ENCODE measurements at regions not wholly inside any gene's neighbourhood (a gene's known extent, or its start where the extent isn't known, plus 50 kb on each side); places are given as distances from the start of the nearest gene placed in this dataset.
A peak's percentile ranks its signal among the peaks of the same experiment; 100 is the strongest.

DNA sequence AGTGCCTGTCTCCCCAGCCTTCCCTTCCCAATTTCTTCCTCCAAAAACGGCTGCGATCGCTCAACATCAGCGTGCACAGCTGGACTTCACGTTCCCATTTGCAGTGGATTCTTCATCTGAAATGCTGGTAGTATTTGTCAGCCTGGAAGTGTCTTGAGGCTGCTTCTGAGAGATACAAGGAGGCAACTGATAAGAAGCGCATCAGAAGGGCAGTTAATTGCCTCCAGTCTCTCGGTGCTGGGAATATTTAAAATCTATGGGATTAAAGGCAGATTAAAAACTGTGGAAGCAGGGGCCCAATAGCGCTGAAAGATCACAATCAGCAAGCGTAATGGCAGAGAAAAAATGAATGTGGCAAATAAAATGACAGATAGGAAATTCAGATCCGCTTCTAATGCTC lies 450.0 kb downstream of the GATA3 start:
- ATAC-seq (no peak), DNase-seq (ENCODE audit: low spot score in 2 of 2) (no peak)
- Mint-ChIP-seq H3K9me3 (no peaks in the 10 kb centered on the region), H3K36me3 (no peaks in the 10 kb centered on the region), H3K27ac (no peak overlapping the region)

DNA sequence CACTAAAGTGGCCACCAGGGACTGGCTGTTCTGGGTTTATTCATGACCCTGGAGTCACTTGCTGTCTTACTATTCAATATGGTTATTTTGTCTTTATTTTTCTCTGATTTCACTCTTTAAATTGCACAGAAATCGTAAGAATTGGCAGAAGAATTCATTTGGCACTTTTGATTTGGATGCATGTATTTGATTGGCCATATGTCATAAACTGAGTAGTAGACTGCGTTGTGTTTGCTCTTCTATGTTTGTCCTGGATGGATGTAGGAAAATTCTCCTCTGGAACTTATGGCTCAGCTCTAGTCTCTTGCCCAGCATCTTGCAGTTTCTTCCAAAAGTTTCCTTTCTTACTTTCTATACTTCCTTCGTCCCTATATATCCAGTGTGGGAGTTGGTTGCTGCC lies 452.7 kb downstream of the GATA3 start:
- H3K9me3 Mint-ChIP-seq = no peaks in the 10 kb centered on the region
- no peak for DNase-seq (ENCODE audit: low spot score in 2 of 2)
- ATAC-seq = no peak
- H3K27ac Mint-ChIP-seq = no peak overlapping the region
- H3K36me3 Mint-ChIP-seq = no peaks in the 10 kb centered on the region

DNA sequence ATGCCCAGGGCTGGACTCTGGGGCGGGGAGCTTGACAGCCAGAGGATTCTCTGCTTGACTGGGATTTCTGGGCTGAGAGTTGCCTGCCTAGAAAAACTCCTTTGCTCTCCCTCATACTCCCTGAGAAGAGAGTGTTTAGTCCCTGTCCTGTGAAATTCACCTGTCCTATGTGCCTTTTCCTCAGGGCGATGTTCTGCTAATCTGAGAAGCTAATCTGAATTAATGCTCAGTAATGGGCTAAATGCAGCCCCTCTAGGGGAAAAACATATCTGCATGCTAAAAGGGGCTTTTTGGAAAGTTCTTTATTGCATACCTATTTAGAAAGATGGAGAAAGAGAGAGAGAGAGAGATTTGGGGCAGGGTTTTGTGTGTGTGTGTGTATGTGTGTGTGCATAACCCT lies 454.4 kb downstream of the GATA3 start:
- DNase-seq (ENCODE audit: low spot score in 2 of 2) (no peak), ATAC-seq (no peak)
- no peaks in the 10 kb centered on the region for H3K36me3 Mint-ChIP-seq
- H3K9me3 Mint-ChIP-seq = no peaks in the 10 kb centered on the region
- no peak overlapping the region for H3K27ac Mint-ChIP-seq

DNA sequence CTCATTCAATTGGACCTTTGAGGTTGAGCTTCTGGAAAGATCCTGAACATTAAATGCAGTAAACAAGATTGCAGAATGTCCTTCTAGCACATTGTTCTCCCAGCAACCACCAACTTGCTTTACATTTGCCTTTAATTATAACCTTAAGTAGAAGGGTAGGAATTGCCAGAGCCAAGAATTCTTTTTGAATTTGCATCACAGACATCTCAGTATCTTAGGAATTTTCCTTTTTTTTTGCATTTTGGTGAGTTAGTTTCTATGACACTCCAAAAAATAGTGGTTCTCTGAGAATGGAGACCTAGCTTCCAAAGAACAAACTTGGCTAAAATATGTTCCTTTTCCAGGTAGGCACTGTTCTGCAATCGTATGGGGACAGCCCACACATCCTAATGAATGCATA lies 456.0 kb downstream of the GATA3 start:
- no peaks in the 10 kb centered on the region for H3K9me3 Mint-ChIP-seq
- DNase-seq (ENCODE audit: low spot score in 2 of 2) = no peak
- H3K36me3 Mint-ChIP-seq = no peaks in the 10 kb centered on the region
- no peak overlapping the region for H3K27ac Mint-ChIP-seq
- ATAC-seq = no peak

DNA sequence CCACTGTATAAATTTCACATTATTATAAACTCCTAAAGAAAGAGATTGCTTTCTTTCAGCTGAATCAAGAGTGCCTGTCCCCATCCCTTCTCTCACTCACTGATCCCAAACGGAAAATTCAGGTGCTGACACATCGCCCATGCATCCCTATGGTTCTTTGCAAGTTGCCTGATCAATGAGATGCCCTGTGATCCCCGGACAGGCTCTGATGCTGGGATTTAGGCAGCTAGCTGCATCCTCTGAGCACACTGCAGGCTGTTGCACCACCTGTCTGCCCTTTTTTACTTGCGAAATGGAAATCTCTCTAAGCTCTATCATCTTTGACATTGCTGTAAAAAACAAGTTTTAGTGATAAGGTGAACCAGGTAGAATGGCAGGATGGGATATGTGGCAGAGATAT lies 456.5 kb downstream of the GATA3 start:
- H3K27ac Mint-ChIP-seq = no peak overlapping the region
- no peaks in the 10 kb centered on the region for H3K36me3 Mint-ChIP-seq
- H3K9me3 Mint-ChIP-seq = no peaks in the 10 kb centered on the region
- ATAC-seq = no peak
- no peak for DNase-seq (ENCODE audit: low spot score in 2 of 2)

DNA sequence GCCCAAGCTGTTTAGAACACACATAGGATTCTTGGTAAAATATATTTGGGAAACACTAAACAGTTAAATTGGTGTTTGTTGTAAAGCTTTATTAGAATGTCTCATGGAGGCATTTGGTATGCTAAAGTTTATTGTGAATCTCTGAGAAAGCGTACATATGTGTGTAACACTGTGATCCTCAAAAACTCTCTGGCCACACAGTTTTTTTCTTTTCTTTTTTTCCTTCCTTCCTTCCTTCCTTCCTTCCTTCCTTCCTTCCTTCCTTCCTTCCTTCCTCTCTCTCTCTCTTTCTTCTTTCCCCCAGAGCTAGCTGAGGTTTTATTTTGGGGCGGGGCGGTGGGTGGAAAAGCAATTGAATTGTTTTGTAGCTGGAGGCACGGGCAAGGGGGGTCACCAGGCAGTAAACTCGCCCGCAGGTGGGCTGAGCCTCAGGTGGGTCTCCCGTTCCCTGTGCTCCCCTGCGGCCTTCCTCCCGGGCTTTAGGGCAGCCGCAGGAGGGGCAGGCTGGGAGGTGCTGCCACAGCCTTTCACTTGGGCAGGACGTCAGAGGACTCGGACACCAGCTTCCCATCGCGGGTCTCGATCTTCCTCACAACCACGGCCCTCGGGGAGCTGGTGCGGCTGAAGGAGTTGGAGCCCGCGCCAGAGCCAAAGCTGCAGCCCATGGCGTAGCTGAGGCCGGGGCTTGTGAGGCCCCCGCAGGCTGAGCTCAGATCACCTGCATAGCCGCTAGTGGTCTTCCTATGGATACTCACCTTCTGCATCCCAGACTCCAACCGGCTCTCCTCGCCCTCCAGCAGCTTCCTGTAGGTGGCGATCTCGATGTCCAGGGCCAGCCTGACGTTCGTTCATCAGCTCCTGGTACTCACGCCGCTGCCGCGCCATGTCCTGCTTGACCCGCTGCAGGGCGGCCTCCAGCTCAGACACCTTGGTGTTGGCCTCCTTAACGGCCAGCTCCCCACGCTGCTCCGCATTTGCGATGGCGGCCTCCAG lies 459.0 kb downstream of the GATA3 start:
- no peaks in the 10 kb centered on the region for H3K36me3 Mint-ChIP-seq
- ATAC-seq = no peak
- no peaks in the 10 kb centered on the region for H3K9me3 Mint-ChIP-seq
- H3K27ac Mint-ChIP-seq = no peak overlapping the region
- DNase-seq (ENCODE audit: low spot score in 2 of 2) = no peak

DNA sequence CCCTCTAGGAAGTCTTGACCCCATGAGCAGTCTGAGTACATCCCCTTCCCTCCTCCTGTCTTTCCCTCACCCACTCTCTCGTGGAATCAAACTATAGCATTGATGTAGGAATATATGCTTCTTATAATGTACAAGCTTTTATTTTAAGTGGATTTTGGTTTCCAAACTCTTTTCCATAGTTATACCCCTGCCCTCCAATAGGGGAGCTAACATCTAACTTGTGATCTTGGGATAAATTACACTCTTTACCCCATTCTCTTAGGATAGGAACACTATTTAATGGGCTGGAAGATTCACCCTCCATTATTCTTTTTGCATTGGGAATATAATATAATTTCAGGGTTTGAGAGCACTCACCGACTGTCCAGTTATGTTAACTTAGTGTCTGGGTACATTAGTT lies 465.9 kb downstream of the GATA3 start:
- no peak for DNase-seq (ENCODE audit: low spot score in 2 of 2)
- no peak overlapping the region for H3K27ac Mint-ChIP-seq
- H3K36me3 Mint-ChIP-seq = no peaks in the 10 kb centered on the region
- H3K9me3 Mint-ChIP-seq = peaks cover 0 to 17% of the 10 kb centered on the region in 2 donors
- ATAC-seq = no peak

DNA sequence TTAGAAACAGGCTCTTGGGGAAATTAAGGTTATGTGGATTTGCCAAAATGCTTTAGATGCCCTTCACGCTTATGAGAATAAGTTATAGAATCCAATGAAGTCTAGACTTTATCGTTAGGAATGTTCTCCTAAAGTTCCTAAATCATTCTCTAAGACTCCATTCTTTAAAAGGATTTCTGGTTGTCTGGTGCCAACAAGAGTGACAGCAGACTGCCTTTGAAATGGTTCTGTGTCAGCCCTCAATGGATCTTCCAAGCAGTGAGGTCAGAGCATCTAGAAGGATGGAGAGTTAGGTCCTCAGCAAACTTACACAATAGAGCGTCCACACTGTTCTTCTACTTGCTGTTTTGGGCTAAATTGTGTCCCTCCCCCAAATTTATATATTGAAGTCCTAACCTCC lies 473.3 kb downstream of the GATA3 start:
- DNase-seq (ENCODE audit: low spot score in 2 of 2) = no peak
- no peak overlapping the region for H3K27ac Mint-ChIP-seq

DNA sequence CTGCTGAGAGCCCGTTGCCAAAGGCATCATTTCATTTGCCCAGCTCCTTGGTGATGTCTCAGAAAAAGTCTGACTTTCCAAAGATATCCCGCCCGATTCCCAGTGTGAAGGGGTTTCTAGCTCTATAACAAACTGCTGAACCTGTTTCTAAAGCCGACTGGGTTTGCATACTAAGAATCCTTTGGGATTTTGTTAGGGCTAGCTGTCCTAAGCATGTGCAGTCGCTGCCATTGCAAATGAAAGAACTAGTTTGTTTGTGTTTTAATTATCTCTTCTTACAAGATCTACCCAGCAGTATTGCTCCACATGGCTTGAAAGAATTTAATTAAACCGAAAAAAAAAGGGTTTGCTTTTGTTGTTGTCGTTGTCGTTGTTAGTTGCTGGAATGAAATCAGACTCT lies 476.6 kb downstream of the GATA3 start:
- Mint-ChIP-seq H3K9me3 (peaks cover 0 to 4% of the 10 kb centered on the region in 2 donors), H3K27ac (no peak overlapping the region), H3K36me3 (no peaks in the 10 kb centered on the region)
- DNase-seq (ENCODE audit: low spot score in 2 of 2) = no peak
- no peak for ATAC-seq

More for the DNA sequence above, 473.3 kb downstream of the GATA3 start:
- no peak for ATAC-seq
- H3K36me3 Mint-ChIP-seq = no peaks in the 10 kb centered on the region
- peaks cover 0 to 4% of the 10 kb centered on the region in 2 donors for H3K9me3 Mint-ChIP-seq

DNA sequence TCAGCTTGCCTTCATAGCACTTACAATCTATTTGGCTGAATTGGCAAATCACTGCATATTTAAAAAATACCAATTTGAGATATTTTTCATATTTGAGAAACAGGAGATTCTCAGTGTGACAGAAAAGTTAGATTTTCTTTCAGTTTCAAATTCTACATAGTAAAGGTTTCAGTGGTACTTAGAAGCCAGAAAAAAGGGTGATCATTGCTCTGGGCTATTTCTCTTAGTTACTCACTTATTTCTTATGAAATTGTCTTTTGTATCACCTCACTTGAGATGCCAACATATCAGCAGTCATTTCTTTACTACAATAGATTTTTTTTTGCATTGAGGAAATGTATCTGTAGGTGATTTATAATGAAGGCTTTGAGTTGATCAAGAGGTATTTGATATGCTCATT lies 478.2 kb downstream of the GATA3 start:
- DNase-seq (ENCODE audit: low spot score in 2 of 2) (no peak), ATAC-seq (no peak)
- Mint-ChIP-seq H3K27ac (no peak overlapping the region), H3K36me3 (no peaks in the 10 kb centered on the region), H3K9me3 (peaks cover 0 to 4% of the 10 kb centered on the region in 2 donors)

DNA sequence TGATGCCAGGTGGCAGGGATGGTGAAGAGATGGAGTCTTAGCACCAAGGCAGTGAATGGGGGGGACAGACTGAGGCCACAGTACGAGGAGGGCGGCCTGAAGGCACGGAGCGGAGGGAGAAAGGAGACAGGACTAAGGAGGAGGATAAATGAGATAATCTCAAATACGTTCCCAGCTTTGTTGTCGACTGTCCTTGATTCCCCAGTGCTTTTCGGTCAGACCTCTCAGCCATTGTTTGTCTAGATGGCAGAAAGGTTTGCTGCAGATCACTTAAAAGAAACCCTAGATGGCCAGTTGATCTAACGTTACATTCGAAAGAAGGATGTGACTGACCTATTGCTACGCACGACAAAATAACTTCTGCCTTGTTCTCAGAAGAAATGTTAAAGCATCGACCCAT lies 479.0 kb downstream of the GATA3 start:
- Mint-ChIP-seq H3K9me3 (peaks cover 0 to 4% of the 10 kb centered on the region in 2 donors), H3K36me3 (no peaks in the 10 kb centered on the region), H3K27ac (no peak overlapping the region)
- ATAC-seq = no peak
- DNase-seq (ENCODE audit: low spot score in 2 of 2) = no peak

DNA sequence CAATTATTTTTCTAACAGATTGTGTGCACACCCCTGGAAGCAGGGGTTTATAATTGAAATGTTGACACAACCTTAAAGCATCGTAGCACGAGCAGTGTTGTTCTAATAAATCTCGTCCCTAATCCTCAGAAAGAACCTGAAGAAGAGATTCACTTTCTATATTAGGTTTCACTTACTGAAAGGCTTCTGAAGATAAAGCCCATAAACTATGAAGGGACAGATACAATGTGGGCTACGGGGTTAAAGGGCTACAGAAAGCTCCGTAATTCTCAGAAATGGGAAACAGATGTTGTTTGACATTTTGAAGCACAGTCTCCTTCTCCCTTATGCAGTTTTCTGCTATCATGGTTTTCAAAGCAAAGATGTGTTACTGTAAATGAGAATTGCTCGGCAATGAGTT lies 479.6 kb downstream of the GATA3 start:
- no peaks in the 10 kb centered on the region for H3K36me3 Mint-ChIP-seq
- DNase-seq (ENCODE audit: low spot score in 2 of 2) (no peak), ATAC-seq (no peak)
- peaks cover 0 to under 1% of the 10 kb centered on the region in 2 donors for H3K9me3 Mint-ChIP-seq
- H3K27ac Mint-ChIP-seq = no peak overlapping the region

DNA sequence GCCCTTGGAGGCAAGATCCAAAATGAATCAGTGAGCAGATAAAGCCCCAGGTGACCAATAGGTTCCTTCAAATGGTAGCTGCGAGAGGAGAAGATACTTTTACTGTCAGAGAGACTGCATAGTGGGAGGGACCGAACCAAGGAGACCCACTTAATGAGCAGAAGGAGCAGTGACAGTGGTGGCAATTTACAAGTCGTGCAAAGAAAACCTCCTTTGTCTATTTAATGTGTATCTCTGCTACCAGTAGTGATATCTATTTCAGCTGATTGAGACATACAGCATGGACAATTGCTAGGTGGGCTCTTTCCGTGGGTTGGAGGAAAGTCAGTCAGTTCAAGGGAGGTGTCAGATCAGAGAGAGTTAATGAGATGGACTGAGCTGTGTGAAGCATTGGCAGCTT lies 480.4 kb downstream of the GATA3 start:
- no peak for ATAC-seq
- peaks cover 0 to 6% of the 10 kb centered on the region in 2 donors for H3K9me3 Mint-ChIP-seq
- no peaks in the 10 kb centered on the region for H3K36me3 Mint-ChIP-seq
- H3K27ac Mint-ChIP-seq = no peak overlapping the region
- DNase-seq (ENCODE audit: low spot score in 2 of 2) = no peak

DNA sequence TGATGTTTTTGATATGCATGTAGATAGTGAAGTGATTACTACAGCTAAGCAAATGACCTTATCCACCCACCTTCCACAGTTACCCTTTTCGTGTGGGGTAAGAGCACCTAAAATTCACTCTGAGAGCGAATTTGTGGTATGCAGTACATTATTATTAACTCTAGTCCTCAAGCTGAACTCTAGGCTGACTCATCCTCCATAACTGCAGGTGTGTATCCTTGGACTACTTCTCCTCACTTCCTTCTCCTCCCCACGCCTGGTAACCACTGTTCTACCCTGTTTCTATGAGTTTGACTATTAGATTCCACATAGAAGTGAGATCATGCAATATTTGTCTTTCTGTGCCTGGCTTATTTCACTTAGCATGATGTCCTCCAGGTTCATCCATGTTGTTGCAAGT lies 484.6 kb downstream of the GATA3 start:
- Mint-ChIP-seq H3K27ac (no peak overlapping the region), H3K9me3 (peaks cover 5 to 6% of the 10 kb centered on the region in 2 donors), H3K36me3 (no peaks in the 10 kb centered on the region)
- ATAC-seq (no peak), DNase-seq (ENCODE audit: low spot score in 2 of 2) (no peak)

DNA sequence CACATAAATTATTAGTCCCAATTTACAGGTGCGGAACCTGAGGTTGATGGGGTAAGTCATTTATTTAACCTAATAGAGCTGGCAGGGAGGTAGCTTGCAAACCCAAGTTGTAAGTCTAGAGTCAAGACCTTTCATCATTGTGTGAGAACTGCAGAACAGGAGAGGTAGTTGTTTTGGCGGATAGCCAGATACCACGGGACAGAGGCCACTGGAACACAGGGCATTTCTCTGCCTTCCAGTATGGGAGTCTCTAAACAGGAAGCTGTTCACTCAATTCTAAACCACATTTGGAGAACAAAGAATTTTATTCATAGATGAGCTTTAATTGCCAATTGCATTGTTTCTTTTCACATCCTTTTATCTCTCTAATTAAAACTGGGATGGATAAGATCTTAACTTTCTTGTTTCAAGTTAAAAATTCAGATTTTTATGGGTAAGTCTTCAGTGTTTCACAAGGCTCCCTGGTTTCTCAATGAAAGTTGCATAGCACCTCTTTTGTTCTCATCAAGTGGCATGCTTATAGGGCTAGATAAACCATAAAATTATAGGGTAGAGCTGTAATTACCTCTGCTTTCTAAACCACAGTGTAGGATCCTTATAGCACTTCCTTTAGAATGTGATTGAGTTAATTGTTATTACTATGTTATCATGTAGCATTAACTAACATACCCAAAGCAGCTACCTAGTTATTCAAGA lies 489.0 kb downstream of the GATA3 start:
- DNase-seq (ENCODE audit: low spot score in 2 of 2) = no peak
- H3K27ac Mint-ChIP-seq = no peak overlapping the region
- H3K9me3 Mint-ChIP-seq = peaks cover 5 to 14% of the 10 kb centered on the region in 2 donors
- no peaks in the 10 kb centered on the region for H3K36me3 Mint-ChIP-seq
- no peak for ATAC-seq

DNA sequence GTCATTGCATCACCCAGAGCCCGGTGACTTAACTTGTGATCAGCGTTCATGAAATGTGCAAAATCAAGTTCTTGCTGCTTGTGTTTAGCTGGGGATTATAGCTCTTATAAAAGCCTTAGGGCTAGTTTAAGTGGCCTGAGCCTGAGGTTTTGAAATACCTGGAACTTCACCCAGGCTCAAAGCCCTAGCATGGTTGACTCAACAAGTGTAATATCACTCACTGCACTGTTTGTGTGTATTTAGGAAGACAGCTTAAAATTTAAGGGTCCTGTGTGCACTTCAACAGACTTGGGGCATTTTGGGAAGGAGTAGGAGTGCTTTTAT lies 489.5 kb downstream of the GATA3 start:
- ATAC-seq (no peak), DNase-seq (ENCODE audit: low spot score in 2 of 2) (no peak)
- peak overlapping the region in 1 of 2 donors; percentile 6 for H3K27ac Mint-ChIP-seq
- H3K9me3 Mint-ChIP-seq = peaks cover 7 to 14% of the 10 kb centered on the region in 2 donors
- peaks cover 0 to 3% of the 10 kb centered on the region in 2 donors for H3K36me3 Mint-ChIP-seq

DNA sequence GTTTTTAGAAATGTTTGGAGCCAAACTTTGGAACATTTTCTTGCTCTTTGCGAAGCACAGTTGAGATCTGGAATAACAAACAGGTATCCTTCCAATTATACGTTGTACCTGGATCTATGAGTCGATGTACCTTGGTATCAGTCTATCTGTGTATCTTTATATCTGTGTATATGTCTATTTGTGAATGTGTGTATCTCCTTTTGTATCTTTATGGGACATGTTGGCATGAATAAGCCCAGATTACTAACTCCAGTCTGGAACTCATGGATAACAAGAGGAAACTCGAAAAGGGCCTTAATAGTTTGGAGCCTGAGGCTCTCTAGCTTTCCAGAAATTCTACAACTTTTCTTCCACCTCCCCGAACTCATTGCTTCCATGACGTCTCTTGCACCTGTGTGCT lies 490.0 kb downstream of the GATA3 start:
- Mint-ChIP-seq H3K9me3 (peaks cover 10% of the 10 kb centered on the region in 2 donors), H3K27ac (no peak overlapping the region), H3K36me3 (peaks cover 0 to 6% of the 10 kb centered on the region in 2 donors)
- ATAC-seq = no peak
- no peak for DNase-seq (ENCODE audit: low spot score in 2 of 2)

DNA sequence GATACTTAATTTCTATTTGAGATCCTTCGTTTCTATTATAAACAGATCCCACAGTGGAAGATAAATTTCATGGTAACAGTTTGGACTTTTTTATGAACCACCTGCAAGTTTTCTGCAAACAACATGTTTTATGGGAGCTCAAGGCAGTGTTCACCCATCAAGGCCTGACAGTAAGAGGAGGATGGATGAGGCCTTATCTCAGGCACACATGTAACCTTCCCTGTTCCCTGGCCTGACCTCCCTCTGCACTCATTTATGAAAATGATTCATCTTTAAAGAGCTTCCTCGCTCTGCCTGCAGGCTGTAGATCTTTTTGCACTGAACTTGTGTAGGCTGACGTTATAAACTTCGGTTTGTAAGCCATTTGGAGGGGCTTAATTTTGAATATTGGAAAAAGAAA lies 500.1 kb downstream of the GATA3 start:
- ATAC-seq = no peak
- no peaks in the 10 kb centered on the region for H3K36me3 Mint-ChIP-seq
- no peaks in the 10 kb centered on the region for H3K9me3 Mint-ChIP-seq

More for the DNA sequence above, 500.1 kb downstream of the GATA3 start:
- H3K27ac Mint-ChIP-seq = no peak overlapping the region
- no peak for DNase-seq (ENCODE audit: low spot score in 2 of 2)

Data from activated naive CD4-positive, alpha-beta T cell treated with anti-CD3 and anti-CD28 coated beads, Interleukin-2, amount 50 U/mL, for 72 hours (primary cell).